ENCODE measurements at regions not wholly inside any gene's neighbourhood (a gene's known extent, or its start where the extent isn't known, plus 50 kb on each side); places are given as distances from the start of the nearest gene placed in this dataset.
"Not testable (repeated sequence)": the region's sequence is repeated elsewhere in the genome, so short reads cannot be mapped to it uniquely, and the experiment has no call there.

DNA sequence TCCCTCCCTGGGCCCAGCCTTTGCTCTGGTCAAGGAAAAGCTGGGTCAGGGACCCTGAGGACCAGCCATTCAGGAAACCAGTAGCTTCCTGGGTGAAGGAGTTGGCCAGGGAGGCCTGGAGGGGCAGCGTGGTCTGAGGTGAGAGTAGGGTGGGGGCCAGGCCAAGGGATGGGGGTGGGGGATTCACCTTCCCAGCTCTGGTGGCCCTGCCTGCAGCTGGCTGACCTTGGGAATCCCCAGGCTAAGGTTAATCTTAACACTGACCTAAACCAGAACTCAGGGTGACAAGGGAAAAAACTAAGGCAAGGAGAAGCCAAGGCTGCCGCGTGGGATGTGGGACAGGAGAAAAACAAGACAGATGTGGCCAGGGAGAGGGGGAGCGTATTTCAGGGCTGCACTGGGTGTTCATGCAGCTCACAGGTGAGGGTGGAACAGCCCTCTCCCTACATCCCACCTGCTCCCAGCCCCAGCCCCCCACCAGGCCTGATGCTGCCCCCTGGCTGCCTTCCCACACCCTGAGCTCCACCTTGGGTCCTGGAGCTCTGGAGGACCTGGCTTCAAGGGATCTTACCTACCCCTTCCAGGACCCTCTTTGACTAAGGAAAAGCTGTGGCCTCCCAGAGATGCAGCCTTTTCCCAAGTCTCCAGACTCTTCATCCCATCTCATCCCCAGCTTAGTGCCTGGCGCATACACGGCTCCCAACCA lies 132.7 kb upstream of the GRK3 start:
- not testable (repeated sequence) for H3K27ac ChIP-seq (ENCODE audit: low read length, poor library complexity, severe bottlenecking); H2AFZ ChIP-seq (ENCODE audit: low read depth, low read length); DNase-seq; H2BK120ac ChIP-seq (ENCODE audit: low read depth, low read length); H2BK5ac ChIP-seq (ENCODE audit: low read depth, low read length, poor library complexity, severe bottlenecking); H3K4me2 ChIP-seq (ENCODE audit: low read length, poor library complexity, severe bottlenecking); H3K36me3 ChIP-seq (ENCODE audit: control insufficient read depth in 1 of 2, insufficient read depth in 2 of 2, low read depth in 1 of 2, low read length in 2 of 2); H2AK5ac ChIP-seq (ENCODE audit: low read length, severe bottlenecking); H3K4me1 ChIP-seq (ENCODE audit: control insufficient read depth, insufficient read depth, low read depth, low read length); H4K91ac ChIP-seq (ENCODE audit: low read length); H2BK15ac ChIP-seq (ENCODE audit: low read depth, poor library complexity, severe bottlenecking); H3K4ac ChIP-seq (ENCODE audit: low read depth in 1 of 2, low read length in 2 of 2); H3K18ac ChIP-seq (ENCODE audit: low read depth in 1 of 2, low read length in 2 of 2); H2BK12ac ChIP-seq (ENCODE audit: low read length in 2 of 2); H3K9ac ChIP-seq (ENCODE audit: low read length); H3K79me1 ChIP-seq (replicated peaks; ENCODE audit: low read length, poor library complexity, severe bottlenecking); H3K23ac ChIP-seq (ENCODE audit: low read length in 2 of 2); H4K8ac ChIP-seq (ENCODE audit: low read length); H3K14ac ChIP-seq (ENCODE audit: low read length in 2 of 2); H3K4me3 ChIP-seq (ENCODE audit: insufficient read depth in 1 of 2, low read depth in 1 of 2, low read length in 2 of 2); H3K9me3 ChIP-seq (ENCODE audit: control insufficient read depth, low read length)
- no CpG with 5 or more reads among the region's 6 CpGs for WGBS
- H3K27me3 ChIP-seq (ENCODE audit: control insufficient read depth in 1 of 2, insufficient read depth in 1 of 2, low read length in 2 of 2) = peaks cover 11 to 13% of the 10 kb centered on the region in 2 experiments

DNA sequence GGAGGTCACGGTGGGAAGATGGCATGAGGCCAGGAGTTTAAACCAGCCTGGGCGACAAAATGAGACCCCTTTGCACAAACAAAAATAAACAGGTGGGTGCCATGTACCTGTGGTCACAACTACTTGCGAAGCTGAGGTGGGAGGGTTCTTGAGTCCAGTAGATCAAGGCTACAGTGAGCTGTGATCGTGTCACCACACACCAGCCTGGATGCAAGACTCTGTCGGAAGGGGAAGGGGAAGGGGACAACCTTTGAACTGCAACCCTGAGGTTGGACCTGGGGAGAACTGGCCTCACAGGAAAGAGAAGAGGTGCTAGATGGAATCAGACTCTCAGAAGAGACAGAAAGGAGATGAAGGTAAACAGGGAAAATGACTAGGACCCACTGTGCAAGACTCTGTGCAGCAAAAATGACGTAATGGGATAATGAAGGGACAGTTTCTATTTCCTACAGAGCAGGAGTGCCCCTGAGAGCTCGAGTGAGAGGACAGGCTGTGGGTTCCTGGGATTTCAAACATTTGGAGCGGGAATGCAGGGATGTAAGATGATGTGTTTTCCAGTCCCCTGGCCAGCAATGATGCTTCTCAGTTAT lies 131.0 kb upstream of the GRK3 start:
- H3K4ac ChIP-seq (ENCODE audit: low read depth in 1 of 2, low read length in 2 of 2); H3K23ac ChIP-seq (ENCODE audit: low read length in 2 of 2); H3K9ac ChIP-seq (ENCODE audit: low read length); H3K14ac ChIP-seq (ENCODE audit: low read length in 2 of 2); H3K36me3 ChIP-seq (ENCODE audit: control insufficient read depth in 1 of 2, insufficient read depth in 2 of 2, low read depth in 1 of 2, low read length in 2 of 2); H3K9me3 ChIP-seq (ENCODE audit: control insufficient read depth, low read length); H2AK5ac ChIP-seq (ENCODE audit: low read length, severe bottlenecking); H4K91ac ChIP-seq (ENCODE audit: low read length); H3K18ac ChIP-seq (ENCODE audit: low read depth in 1 of 2, low read length in 2 of 2); H3K4me3 ChIP-seq (ENCODE audit: insufficient read depth in 1 of 2, low read depth in 1 of 2, low read length in 2 of 2); H2BK12ac ChIP-seq (ENCODE audit: low read length in 2 of 2); H2BK5ac ChIP-seq (ENCODE audit: low read depth, low read length, poor library complexity, severe bottlenecking); H3K4me1 ChIP-seq (ENCODE audit: control insufficient read depth, insufficient read depth, low read depth, low read length); H3K79me1 ChIP-seq (replicated peaks; ENCODE audit: low read length, poor library complexity, severe bottlenecking); DNase-seq; H3K4me2 ChIP-seq (ENCODE audit: low read length, poor library complexity, severe bottlenecking); H3K27ac ChIP-seq (ENCODE audit: low read length, poor library complexity, severe bottlenecking); H2AFZ ChIP-seq (ENCODE audit: low read depth, low read length); H2BK120ac ChIP-seq (ENCODE audit: low read depth, low read length); H4K8ac ChIP-seq (ENCODE audit: low read length); H2BK15ac ChIP-seq (ENCODE audit: low read depth, poor library complexity, severe bottlenecking): not testable (repeated sequence)
- H3K27me3 ChIP-seq (ENCODE audit: control insufficient read depth in 1 of 2, insufficient read depth in 1 of 2, low read length in 2 of 2) = peaks cover 13 to 17% of the 10 kb centered on the region in 2 experiments
- WGBS = 88% methylated on average over 6 of the region's 8 CpGs

DNA sequence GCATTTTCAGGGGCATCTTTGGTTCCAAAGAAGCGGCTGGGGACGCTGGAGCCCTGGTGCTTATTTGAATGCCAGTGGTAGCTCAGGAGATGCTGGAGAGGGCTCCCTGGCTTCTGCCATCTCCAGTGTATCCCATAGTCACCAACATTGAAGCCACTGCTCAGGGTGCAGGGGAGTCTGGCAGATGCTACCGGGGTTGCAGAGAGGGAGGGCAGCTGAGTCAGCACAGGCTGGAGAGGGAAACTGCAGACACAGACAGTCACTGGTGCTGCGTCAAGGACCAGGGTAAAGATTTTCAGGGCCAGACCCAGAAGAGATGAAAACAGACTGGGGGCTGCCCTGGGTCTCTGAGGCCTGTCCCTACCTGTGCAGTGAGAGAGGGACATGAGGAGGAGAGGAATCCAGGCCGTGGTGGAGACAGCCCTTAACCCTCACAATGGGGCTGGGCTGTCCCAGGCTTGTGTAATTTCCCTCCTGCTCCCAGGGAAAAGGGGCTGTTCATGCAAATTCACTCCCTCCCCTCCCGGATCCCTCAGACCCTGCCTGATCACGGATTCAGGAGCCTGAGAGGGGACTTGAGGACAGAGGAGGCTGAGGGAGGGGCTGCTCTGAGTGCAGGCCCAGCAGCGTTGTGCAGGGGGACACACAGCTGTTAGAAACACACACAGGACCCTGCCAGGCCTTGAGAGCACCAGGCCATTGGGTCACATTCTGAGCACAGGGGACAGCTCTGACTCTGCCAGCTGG lies 126.9 kb upstream of the GRK3 start:
- Histone ChIP-seq H3K9me3 (ENCODE audit: control insufficient read depth, low read length) (no peaks in the 10 kb centered on the region), H2BK120ac (ENCODE audit: low read depth, low read length) (no peak overlapping the region), H2AFZ (ENCODE audit: low read depth, low read length) (peak overlapping the region; percentile 69), H3K36me3 (ENCODE audit: control insufficient read depth in 1 of 2, insufficient read depth in 2 of 2, low read depth in 1 of 2, low read length in 2 of 2) (no peaks in the 10 kb centered on the region), H2AK5ac (ENCODE audit: low read length, severe bottlenecking) (no peak overlapping the region), H3K4me2 (ENCODE audit: low read length, poor library complexity, severe bottlenecking) (no peak overlapping the region), H4K8ac (ENCODE audit: low read length) (peak overlapping the region; percentile 40), H2BK12ac (ENCODE audit: low read length in 2 of 2) (no peak overlapping the region), H2BK5ac (ENCODE audit: low read depth, low read length, poor library complexity, severe bottlenecking) (no peak overlapping the region), H3K9ac (ENCODE audit: low read length) (no peak overlapping the region), H3K27me3 (ENCODE audit: control insufficient read depth in 1 of 2, insufficient read depth in 1 of 2, low read length in 2 of 2) (peaks cover 13 to 17% of the 10 kb centered on the region in 2 experiments), H3K4ac (ENCODE audit: low read depth in 1 of 2, low read length in 2 of 2) (no peak overlapping the region), H2BK15ac (ENCODE audit: low read depth, poor library complexity, severe bottlenecking) (no peak overlapping the region), H4K91ac (ENCODE audit: low read length) (no peak overlapping the region), H3K14ac (ENCODE audit: low read length in 2 of 2) (peak overlapping the region in 1 of 2 experiments; percentile 89), H3K4me1 (ENCODE audit: control insufficient read depth, insufficient read depth, low read depth, low read length) (no peaks in the 10 kb centered on the region), H3K79me1 (replicated peaks; ENCODE audit: low read length, poor library complexity, severe bottlenecking) (no peaks in the 10 kb centered on the region), H3K27ac (ENCODE audit: low read length, poor library complexity, severe bottlenecking) (no peak overlapping the region), H3K4me3 (ENCODE audit: insufficient read depth in 1 of 2, low read depth in 1 of 2, low read length in 2 of 2) (no peak overlapping the region), H3K23ac (ENCODE audit: low read length in 2 of 2) (no peak overlapping the region), H3K18ac (ENCODE audit: low read depth in 1 of 2, low read length in 2 of 2) (peak overlapping the region in 1 of 2 experiments; percentile 70)
- no peak for DNase-seq
- WGBS = 47% methylated on average over 6 of the region's 8 CpGs

DNA sequence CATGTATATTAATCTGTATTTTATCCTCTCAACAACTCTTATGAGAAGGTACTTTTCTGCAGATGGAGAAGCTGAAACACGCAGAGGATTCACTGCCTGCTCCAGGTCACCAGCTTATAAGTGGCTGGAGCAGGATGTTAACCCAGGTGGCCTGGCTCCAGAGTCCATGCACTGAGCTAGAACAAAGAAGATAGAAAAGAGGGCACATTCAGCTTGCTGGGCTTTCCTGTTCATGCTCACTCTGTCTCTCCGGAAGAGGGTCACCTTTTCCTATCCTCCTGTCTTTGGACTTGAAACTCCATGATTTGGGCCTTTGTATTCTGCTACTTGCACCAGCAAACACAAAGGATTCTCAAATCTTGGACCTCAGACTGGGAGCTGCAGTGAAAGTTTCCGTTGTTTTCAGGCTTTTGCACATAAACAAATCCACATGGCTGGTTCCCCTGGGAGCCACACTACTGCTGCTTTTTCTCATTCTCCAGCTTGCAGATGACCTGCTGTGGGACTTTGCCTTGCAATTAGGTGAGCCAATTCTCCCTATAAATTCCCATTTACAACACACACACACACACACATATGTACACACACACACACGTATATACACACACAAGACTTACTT lies 117.3 kb upstream of the GRK3 start:
- no peak for DNase-seq
- Histone ChIP-seq H3K4me3 (ENCODE audit: insufficient read depth in 1 of 2, low read depth in 1 of 2, low read length in 2 of 2) (peak overlapping the region in 1 of 2 experiments; percentile 5), H2BK15ac (ENCODE audit: low read depth, poor library complexity, severe bottlenecking) (no peak overlapping the region), H2AFZ (ENCODE audit: low read depth, low read length) (peak overlapping the region; percentile 37), H3K79me1 (replicated peaks; ENCODE audit: low read length, poor library complexity, severe bottlenecking) (no peaks in the 10 kb centered on the region), H2BK120ac (ENCODE audit: low read depth, low read length) (no peak overlapping the region), H3K23ac (ENCODE audit: low read length in 2 of 2) (no peak overlapping the region), H3K4me2 (ENCODE audit: low read length, poor library complexity, severe bottlenecking) (no peak overlapping the region), H4K8ac (ENCODE audit: low read length) (peak overlapping the region; percentile 49), H3K27ac (ENCODE audit: low read length, poor library complexity, severe bottlenecking) (no peak overlapping the region), H4K91ac (ENCODE audit: low read length) (no peak overlapping the region), H3K4ac (ENCODE audit: low read depth in 1 of 2, low read length in 2 of 2) (no peak overlapping the region), H2BK12ac (ENCODE audit: low read length in 2 of 2) (no peak overlapping the region), H2AK5ac (ENCODE audit: low read length, severe bottlenecking) (no peak overlapping the region), H3K9me3 (ENCODE audit: control insufficient read depth, low read length) (no peaks in the 10 kb centered on the region), H3K36me3 (ENCODE audit: control insufficient read depth in 1 of 2, insufficient read depth in 2 of 2, low read depth in 1 of 2, low read length in 2 of 2) (peaks cover 0 to 4% of the 10 kb centered on the region in 2 experiments), H2BK5ac (ENCODE audit: low read depth, low read length, poor library complexity, severe bottlenecking) (no peak overlapping the region), H3K27me3 (ENCODE audit: control insufficient read depth in 1 of 2, insufficient read depth in 1 of 2, low read length in 2 of 2) (no peaks in the 10 kb centered on the region), H3K4me1 (ENCODE audit: control insufficient read depth, insufficient read depth, low read depth, low read length) (peaks cover 8% of the 10 kb centered on the region), H3K14ac (ENCODE audit: low read length in 2 of 2) (peak overlapping the region in 1 of 2 experiments; percentile 74), H3K18ac (ENCODE audit: low read depth in 1 of 2, low read length in 2 of 2) (peak overlapping the region in 1 of 2 experiments; percentile 14), H3K9ac (ENCODE audit: low read length) (peak overlapping the region; percentile 99)
- WGBS = 62% methylated on average over 4 of the region's 4 CpGs
